Muscle layer of duodenum (tissue), 2 donors: ENCODE measurements at regions not wholly inside any gene's neighbourhood (a gene's known extent, or its start where the extent isn't known, plus 50 kb on each side); places are given as distances from the start of the nearest gene placed in this dataset.
"Not testable (repeated sequence)": the region's sequence is repeated elsewhere in the genome, so short reads cannot be mapped to it uniquely, and the experiment has no call there.

Source experiments
- H3K27ac ChIP-seq: one replicate; pipeline ENCODE4 v1.7.0; 2013; ENCODE audit warnings: mild to moderate bottlenecking, low read length
- H3K27me3 ChIP-seq: one replicate; pipeline ENCODE4 v1.7.0; 2013; ENCODE audit warnings: low read depth, mild to moderate bottlenecking, control low read depth, low read length
- H3K36me3 ChIP-seq, 2 donors: one replicate each; pipeline ENCODE4 v1.7.0; 2013; ENCODE audit warnings: low read length in 2 of 2, control low read depth in 1 of 2, mild to moderate bottlenecking in 1 of 2; ENCODE audit not compliant: insufficient read depth in 2 of 2, control insufficient read depth in 1 of 2
- H3K4me1 ChIP-seq, 2 donors: one replicate each; pipeline ENCODE4 v1.7.0; 2013; ENCODE audit warnings: low read length in 2 of 2, mild to moderate bottlenecking in 2 of 2, control low read depth in 1 of 2, moderate library complexity in 1 of 2; ENCODE audit not compliant: insufficient read depth in 2 of 2, control insufficient read depth in 1 of 2
- H3K4me3 ChIP-seq, 2 donors: one replicate each; pipeline ENCODE4 v1.7.0; 2013; ENCODE audit warnings: low read length in 2 of 2, low read depth in 1 of 2, mild to moderate bottlenecking in 1 of 2
- H3K9me3 ChIP-seq, 2 donors: one replicate each; pipeline ENCODE4 v1.7.0; 2013; ENCODE audit warnings: low read length in 2 of 2, control low read depth in 1 of 2, mild to moderate bottlenecking in 1 of 2; ENCODE audit not compliant: control insufficient read depth in 1 of 2
- donor health status: healthy.

DNA sequence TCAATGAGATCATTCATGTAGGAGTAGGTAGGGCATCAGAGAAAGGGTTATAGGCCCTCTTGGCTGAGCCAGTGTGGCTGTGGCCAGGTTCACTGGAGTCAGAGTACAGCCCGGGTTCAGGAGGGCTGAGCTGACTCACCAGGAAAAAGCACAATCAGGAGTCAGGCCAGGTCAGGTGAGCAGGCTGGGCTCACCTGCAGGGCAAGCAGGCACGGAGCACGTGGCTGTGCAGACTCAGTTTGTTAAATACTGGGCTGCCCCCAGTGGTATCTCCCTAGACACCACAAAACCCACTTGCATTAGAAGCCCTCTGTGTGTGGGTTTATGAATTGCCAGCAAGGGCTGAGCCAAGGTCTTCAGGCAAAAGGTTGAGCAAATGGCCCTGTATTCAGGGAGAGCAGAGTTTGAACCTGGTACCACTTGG is 122.1 kb upstream of the SERBP1 start:
- Histone ChIP-seq H3K27me3 (no peaks in the 10 kb centered on the region), H3K27ac (no peak overlapping the region), H3K4me3 (no peak overlapping the region), H3K36me3 (no peaks in the 10 kb centered on the region), H3K9me3 (no peaks in the 10 kb centered on the region), H3K4me1 (no peaks in the 10 kb centered on the region)

DNA sequence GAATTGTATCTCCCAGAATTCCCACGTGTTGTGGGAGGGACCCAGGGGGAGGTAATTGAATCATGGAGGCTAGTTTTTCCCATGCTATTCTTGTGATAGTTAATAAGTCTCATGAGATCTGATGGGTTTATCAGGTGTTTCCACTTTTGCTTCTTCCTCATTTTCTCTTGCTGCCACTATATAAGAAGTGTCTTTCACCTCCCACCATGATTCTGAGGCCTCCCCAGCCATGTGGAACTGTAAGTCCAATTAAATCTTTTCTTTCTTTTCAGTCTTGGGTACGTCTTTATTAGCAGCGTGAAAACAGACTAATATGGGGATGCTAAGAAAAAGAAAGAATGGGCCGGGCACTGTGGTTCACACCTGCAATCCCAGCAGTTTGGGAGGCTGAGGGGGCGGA is 124.0 kb upstream of the SERBP1 start:
- H3K9me3 ChIP-seq, H3K4me3 ChIP-seq, H3K27ac ChIP-seq, H3K36me3 ChIP-seq, H3K27me3 ChIP-seq, H3K4me1 ChIP-seq: not testable (repeated sequence)

DNA sequence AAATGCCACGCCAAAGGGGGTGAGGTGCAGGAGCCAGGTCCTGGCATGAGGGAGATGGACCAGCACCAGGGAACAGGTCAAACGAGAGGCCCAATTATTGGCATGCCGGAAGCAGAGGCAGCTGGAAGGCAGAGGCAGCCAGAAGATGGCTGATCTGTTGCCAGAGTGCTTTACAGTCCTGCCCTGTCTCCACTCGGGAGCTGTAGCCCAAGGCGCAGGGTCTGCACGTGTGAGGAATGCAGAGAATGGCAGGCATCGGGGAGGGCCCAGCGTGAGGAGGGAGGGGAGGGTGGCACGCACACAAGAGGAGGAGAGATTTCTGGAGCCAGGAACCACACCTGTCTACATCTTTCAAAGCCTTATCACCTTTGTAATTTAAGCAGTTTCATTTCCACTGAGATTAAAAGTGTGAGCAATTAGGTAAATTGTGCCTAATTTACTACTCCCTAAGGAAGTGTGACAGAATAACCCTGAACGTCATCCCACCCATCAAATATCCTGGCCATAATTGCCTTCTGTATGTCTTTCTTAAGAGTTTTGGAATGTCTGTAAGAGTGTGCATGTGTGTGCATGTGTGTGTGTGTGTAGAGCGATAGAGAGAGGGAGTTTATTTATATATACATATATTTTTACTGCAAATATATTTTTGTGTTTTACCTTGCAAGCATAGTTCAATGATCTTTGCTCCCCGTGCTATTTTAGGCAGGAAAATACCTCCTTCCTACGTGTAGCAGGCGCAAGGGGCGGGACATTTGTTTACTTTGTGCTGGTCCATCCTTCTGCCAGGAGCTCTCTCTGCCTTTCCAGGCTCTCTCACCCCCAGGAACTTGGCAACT is 125.5 kb upstream of the SERBP1 start:
- no peaks in the 10 kb centered on the region for H3K36me3 ChIP-seq
- H3K27ac ChIP-seq: no peak overlapping the region
- no peaks in the 10 kb centered on the region for H3K4me1 ChIP-seq
- no peaks in the 10 kb centered on the region for H3K27me3 ChIP-seq
- no peak overlapping the region for H3K4me3 ChIP-seq
- no peaks in the 10 kb centered on the region for H3K9me3 ChIP-seq

GRCh38 chr1:67556297-67556900 is 126.2 kb upstream of the SERBP1 start:
- H3K4me1 ChIP-seq: no peaks in the 10 kb centered on the region
- H3K27ac ChIP-seq: no peak overlapping the region
- no peak overlapping the region for H3K4me3 ChIP-seq
- H3K9me3 ChIP-seq: no peaks in the 10 kb centered on the region
- no peaks in the 10 kb centered on the region for H3K36me3 ChIP-seq
- H3K27me3 ChIP-seq: no peaks in the 10 kb centered on the region

- no peaks in the 10 kb centered on the region for H3K27me3 ChIP-seq
- H3K36me3 ChIP-seq: no peaks in the 10 kb centered on the region
- H3K4me1 ChIP-seq: no peaks in the 10 kb centered on the region
- H3K27ac ChIP-seq: no peak overlapping the region
- H3K9me3 ChIP-seq: no peaks in the 10 kb centered on the region
- no peak overlapping the region for H3K4me3 ChIP-seq
Measured at GRCh38 chr1:67557696-67558448, 127.1 kb upstream of the GADD45A start.

- Histone ChIP-seq H3K27ac (no peak overlapping the region), H3K36me3 (no peaks in the 10 kb centered on the region), H3K27me3 (no peaks in the 10 kb centered on the region), H3K4me1 (peaks cover 0 to under 1% of the 10 kb centered on the region in 2 donors), H3K4me3 (no peak overlapping the region), H3K9me3 (no peaks in the 10 kb centered on the region)
Measured at GRCh38 chr1:67558449-67559193, 126.4 kb upstream of the GADD45A start.

GRCh38 chr1:67559222-67559700 is 125.7 kb upstream of the GADD45A start:
- H3K27me3 ChIP-seq: no peaks in the 10 kb centered on the region
- no peak overlapping the region for H3K4me3 ChIP-seq
- H3K36me3 ChIP-seq: no peaks in the 10 kb centered on the region
- peaks cover 0 to 5% of the 10 kb centered on the region in 2 donors for H3K4me1 ChIP-seq
- H3K9me3 ChIP-seq: no peaks in the 10 kb centered on the region
- no peak overlapping the region for H3K27ac ChIP-seq

GRCh38 chr1:67560580-67561255 is 124.3 kb upstream of the GADD45A start:
- Histone ChIP-seq H3K4me3 (no peak overlapping the region), H3K27ac (no peak overlapping the region), H3K27me3 (no peaks in the 10 kb centered on the region), H3K36me3 (no peaks in the 10 kb centered on the region), H3K9me3 (no peaks in the 10 kb centered on the region), H3K4me1 (peaks cover 0 to 5% of the 10 kb centered on the region in 2 donors)

- no peaks in the 10 kb centered on the region for H3K36me3 ChIP-seq
Measured at GRCh38 chr1:67561704-67562113, 123.3 kb upstream of the GADD45A start.

DNA sequence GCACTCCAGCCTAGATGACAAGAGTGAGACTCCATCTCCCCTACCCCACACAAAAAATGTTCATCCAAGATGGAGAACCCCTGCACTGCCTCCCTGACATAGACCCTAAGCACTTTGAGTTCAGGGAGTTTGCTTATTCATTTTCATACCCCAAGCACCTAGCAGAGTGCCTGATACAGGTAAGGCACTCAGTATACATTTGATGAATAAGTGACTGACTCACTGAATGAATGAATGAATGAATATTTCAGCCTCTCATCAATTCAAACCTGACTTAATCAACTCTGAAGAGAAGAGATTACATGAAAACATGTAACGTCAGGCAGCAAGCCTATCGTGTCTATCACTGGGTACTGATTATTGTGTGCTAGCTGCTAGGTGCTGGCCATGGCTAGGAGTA is 121.3 kb upstream of the GADD45A start:
- Histone ChIP-seq H3K27me3 (no peaks in the 10 kb centered on the region), H3K4me3 (no peak overlapping the region), H3K4me1 (peaks cover 0 to 5% of the 10 kb centered on the region in 2 donors), H3K27ac (peak overlapping the region; percentile 48), H3K36me3 (no peaks in the 10 kb centered on the region), H3K9me3 (no peaks in the 10 kb centered on the region)

More at GRCh38 chr1:67561704-67562113, 123.3 kb upstream of the GADD45A start:
- Histone ChIP-seq H3K4me1 (peaks cover 0 to 5% of the 10 kb centered on the region in 2 donors), H3K9me3 (no peaks in the 10 kb centered on the region), H3K27ac (peak overlapping the region; percentile 4), H3K4me3 (no peak overlapping the region), H3K27me3 (no peaks in the 10 kb centered on the region)
